Natural killer cell (primary cell): ENCODE measurements at regions not wholly inside any gene's neighbourhood (a gene's known extent, or its start where the extent isn't known, plus 50 kb on each side); places are given as distances from the start of the nearest gene placed in this dataset.

ENCODE experiments used
- ATAC-seq, 3 donors: fragments of 150-1000 bp in 2 of 3; fragments of 200-7000 bp in 1 of 3; cut with Tn5 transposase; 1 replicate in 1 of 3; 2 replicates in 2 of 3; pipeline ENCODE4 v1.10.0; 2021; ENCODE audit warnings: mild to moderate bottlenecking in 2 of 3, moderate library complexity in 2 of 3
- DNase-seq, 2 donors: peaks; one replicate each; pipeline versions ENCODE4 v3.0.0 to v3.0.0-alpha.2; 2013 to 2021; ENCODE audit warnings: mixed read lengths in 1 of 2
- H3K27ac ChIP-seq: one replicate; pipeline ENCODE4 v1.5.1; 2013; ENCODE audit warnings: mild to moderate bottlenecking, low read length
- H3K27me3 ChIP-seq: one replicate; pipeline ENCODE4 v1.6.1; 2013; ENCODE audit warnings: low read length; ENCODE audit not compliant: control insufficient read depth, insufficient read depth
- H3K36me3 ChIP-seq: one replicate; pipeline ENCODE4 v1.6.1; 2013; ENCODE audit warnings: low read length; ENCODE audit not compliant: control insufficient read depth, insufficient read depth
- H3K4me1 ChIP-seq: one replicate; pipeline ENCODE4 v1.6.1; 2013; ENCODE audit warnings: low read length; ENCODE audit not compliant: control insufficient read depth, insufficient read depth
- H3K4me3 ChIP-seq: one replicate; pipeline ENCODE4 v1.5.1; 2013; ENCODE audit warnings: low read length
- H3K9me3 ChIP-seq: one replicate; pipeline ENCODE4 v1.6.1; 2013; ENCODE audit warnings: low read length; ENCODE audit not compliant: control insufficient read depth, insufficient read depth
- H3K27ac Mint-ChIP-seq, 2 donors: one replicate each; pipeline ENCODE4 v1.8.0; 2022; ENCODE audit warnings: mild to moderate bottlenecking in 2 of 2, mixed read lengths in 2 of 2, moderate library complexity in 1 of 2
- H3K27me3 Mint-ChIP-seq, 2 donors: one replicate each; pipeline ENCODE4 v1.8.0; 2022; ENCODE audit warnings: low read depth in 2 of 2, mixed read lengths in 2 of 2
- H3K36me3 Mint-ChIP-seq: one replicate; pipeline ENCODE4 v1.8.0; 2022; ENCODE audit warnings: mixed read lengths
- H3K4me1 Mint-ChIP-seq, 2 donors: one replicate each; pipeline ENCODE4 v1.8.0; 2022; ENCODE audit warnings: mixed read lengths in 2 of 2
- H3K4me3 Mint-ChIP-seq: one replicate; pipeline ENCODE4 v1.8.0; 2022; ENCODE audit warnings: mild to moderate bottlenecking, moderate library complexity, mixed read lengths
- H3K9me3 Mint-ChIP-seq, 2 donors: one replicate each; pipeline ENCODE4 v1.8.0; 2022; ENCODE audit warnings: mixed read lengths in 2 of 2
- WGBS: methylation state at CpG from one replicate; pipeline ENCODE4 v1.1.7; 2013; ENCODE audit warnings: missing lambda C conversion rate; ENCODE audit not compliant: insufficient coverage; 5-methylcytosine and 5-hydroxymethylcytosine counted together
- intact Hi-C: fragments of 100-400 bp; cut with micrococcal nuclease; formaldehyde crosslinking; loops from one replicate; pipeline ENCODE4 v1.14.2; 2022
- TF ChIP-seq, protein P1 (sequence below): fragments of 200-600 bp; IDR thresholded peaks from one replicate; pipeline ENCODE4 v1.8.0; 2022; ENCODE audit warnings: antibody characterized with exemption

DNA sequence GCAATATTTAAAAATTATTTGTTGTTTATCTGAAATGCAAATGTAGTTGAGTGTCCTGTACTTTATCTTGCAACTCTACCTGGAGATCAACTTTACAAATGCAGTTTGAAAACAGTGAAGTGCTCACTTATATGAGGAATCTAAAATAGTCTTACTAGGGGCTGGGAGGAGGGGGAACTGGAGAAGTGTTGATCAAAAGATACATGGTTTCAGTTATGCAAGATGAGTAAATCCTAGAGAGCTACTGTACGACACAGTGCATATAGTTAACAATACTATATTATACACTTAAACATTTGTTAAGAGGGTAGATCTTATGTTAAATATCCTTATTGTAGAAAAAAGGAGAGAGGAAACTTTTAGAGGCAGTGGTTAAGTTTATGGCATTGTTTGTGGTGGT is 241.9 kb downstream of the BCL11A start:
- H3K4me1 Mint-ChIP-seq: peaks cover 0 to 2% of the 10 kb centered on the region in 2 donors
- H3K27ac Mint-ChIP-seq: no peak overlapping the region
- H3K36me3 Mint-ChIP-seq: no peaks in the 10 kb centered on the region
- H3K27me3 ChIP-seq: no peaks in the 10 kb centered on the region
- peaks cover 0 to 2% of the 10 kb centered on the region in 2 donors for H3K27me3 Mint-ChIP-seq
- H3K36me3 ChIP-seq: no peaks in the 10 kb centered on the region
- no peaks in the 10 kb centered on the region for H3K9me3 Mint-ChIP-seq
- DNase-seq (no peak), ATAC-seq (no peak)
- no peak overlapping the region for H3K4me3 ChIP-seq
- intact Hi-C loops: no loop called here
- H3K4me1 ChIP-seq: peaks cover 3% of the 10 kb centered on the region
- H3K9me3 ChIP-seq: no peaks in the 10 kb centered on the region
- no CpG with 5 or more reads among the region's 1 CpG for WGBS
- TF ChIP-seq, protein P1, sequence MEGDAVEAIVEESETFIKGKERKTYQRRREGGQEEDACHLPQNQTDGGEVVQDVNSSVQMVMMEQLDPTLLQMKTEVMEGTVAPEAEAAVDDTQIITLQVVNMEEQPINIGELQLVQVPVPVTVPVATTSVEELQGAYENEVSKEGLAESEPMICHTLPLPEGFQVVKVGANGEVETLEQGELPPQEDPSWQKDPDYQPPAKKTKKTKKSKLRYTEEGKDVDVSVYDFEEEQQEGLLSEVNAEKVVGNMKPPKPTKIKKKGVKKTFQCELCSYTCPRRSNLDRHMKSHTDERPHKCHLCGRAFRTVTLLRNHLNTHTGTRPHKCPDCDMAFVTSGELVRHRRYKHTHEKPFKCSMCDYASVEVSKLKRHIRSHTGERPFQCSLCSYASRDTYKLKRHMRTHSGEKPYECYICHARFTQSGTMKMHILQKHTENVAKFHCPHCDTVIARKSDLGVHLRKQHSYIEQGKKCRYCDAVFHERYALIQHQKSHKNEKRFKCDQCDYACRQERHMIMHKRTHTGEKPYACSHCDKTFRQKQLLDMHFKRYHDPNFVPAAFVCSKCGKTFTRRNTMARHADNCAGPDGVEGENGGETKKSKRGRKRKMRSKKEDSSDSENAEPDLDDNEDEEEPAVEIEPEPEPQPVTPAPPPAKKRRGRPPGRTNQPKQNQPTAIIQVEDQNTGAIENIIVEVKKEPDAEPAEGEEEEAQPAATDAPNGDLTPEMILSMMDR: no peak
- H3K27ac ChIP-seq: no peak overlapping the region
- H3K4me3 Mint-ChIP-seq: no peak overlapping the region

DNA sequence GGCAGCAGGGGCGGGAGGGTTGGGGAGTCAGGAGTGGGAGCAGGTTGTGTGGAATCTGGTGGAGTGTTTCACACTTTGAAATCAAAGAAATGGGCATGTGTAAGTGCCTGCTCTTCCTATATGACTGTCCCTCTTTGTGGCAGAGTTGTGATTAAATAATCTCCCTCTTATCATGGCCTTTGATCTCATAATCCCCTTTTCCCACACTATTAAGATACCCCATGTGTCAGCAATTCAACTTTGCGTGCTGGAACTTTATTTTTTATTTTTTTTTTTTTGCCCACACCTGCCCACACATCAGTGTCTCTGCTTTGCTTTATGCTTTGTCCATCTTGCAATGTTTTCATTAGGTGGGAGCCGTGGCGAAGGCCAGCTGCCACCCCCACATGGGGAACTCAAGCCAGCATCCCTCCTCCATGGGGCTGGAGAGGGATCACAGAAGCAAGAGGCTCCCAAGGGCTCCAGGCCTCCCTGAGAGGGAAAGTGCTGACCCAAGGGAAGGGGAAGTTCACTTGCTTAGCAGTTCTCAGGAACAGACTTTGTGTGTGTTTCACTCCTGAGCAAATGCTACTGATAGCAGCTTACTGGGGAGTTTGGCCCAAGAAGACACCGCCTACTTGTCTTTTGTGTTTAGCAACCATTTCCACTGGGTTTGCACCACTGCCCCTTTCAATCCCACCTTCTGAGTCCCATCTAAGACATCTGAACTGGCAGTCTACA is 243.4 kb downstream of the BCL11A start:
- Mint-ChIP-seq H3K9me3 (no peaks in the 10 kb centered on the region), H3K36me3 (no peaks in the 10 kb centered on the region), H3K4me1 (peaks cover 5 to 15% of the 10 kb centered on the region in 2 donors), H3K27me3 (peaks cover 0 to 2% of the 10 kb centered on the region in 2 donors), H3K4me3 (no peak overlapping the region), H3K27ac (no peak overlapping the region)
- Histone ChIP-seq H3K4me1 (peaks cover 6% of the 10 kb centered on the region), H3K36me3 (no peaks in the 10 kb centered on the region), H3K4me3 (no peak overlapping the region), H3K27ac (no peak overlapping the region), H3K9me3 (no peaks in the 10 kb centered on the region), H3K27me3 (no peaks in the 10 kb centered on the region)
- 93% methylated on average over 5 of the region's 5 CpGs for WGBS
- intact Hi-C loops: no loop called here
- TF ChIP-seq, protein P1: no peak
- DNase-seq (no peak), ATAC-seq (no peak)

DNA sequence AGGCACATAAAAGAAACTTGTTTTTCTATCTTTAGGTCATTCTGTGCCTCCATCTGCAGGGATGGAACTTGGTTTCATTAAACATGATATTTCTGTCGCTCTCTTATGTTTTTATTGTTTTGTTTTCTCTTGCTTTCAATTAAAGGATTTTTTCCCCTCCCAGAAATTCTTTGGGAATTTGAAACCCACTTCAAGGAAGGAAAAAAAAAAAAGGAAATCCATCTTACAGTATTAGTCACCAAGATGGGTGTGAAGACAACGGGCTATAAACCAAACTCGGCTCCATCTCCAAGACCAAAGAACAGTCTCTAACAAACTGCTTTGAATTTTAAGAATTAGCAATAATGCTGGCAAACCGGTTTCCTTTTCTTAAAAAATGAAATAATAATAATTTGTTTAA is 244.1 kb downstream of the BCL11A start:
- Mint-ChIP-seq H3K27ac (no peak overlapping the region), H3K9me3 (no peaks in the 10 kb centered on the region), H3K4me1 (peaks cover 5 to 15% of the 10 kb centered on the region in 2 donors), H3K27me3 (peaks cover 0 to 2% of the 10 kb centered on the region in 2 donors), H3K36me3 (no peaks in the 10 kb centered on the region), H3K4me3 (no peak overlapping the region)
- no CpG with 5 or more reads among the region's 4 CpGs for WGBS
- ATAC-seq (no peak), DNase-seq (no peak)
- no peaks in the 10 kb centered on the region for H3K9me3 ChIP-seq
- no peaks in the 10 kb centered on the region for H3K27me3 ChIP-seq
- peaks cover 6% of the 10 kb centered on the region for H3K4me1 ChIP-seq
- H3K36me3 ChIP-seq: no peaks in the 10 kb centered on the region
- intact Hi-C loops: no loop called here
- TF ChIP-seq, protein P1: no peak
- no peak overlapping the region for H3K27ac ChIP-seq
- no peak overlapping the region for H3K4me3 ChIP-seq
